ENCODE measurements at regions not wholly inside any gene's neighbourhood (a gene's known extent, or its start where the extent isn't known, plus 50 kb on each side); places are given as distances from the start of the nearest gene placed in this dataset.

GRCh38 chr2:83654091-83654611 lies 804.9 kb downstream of the SUCLG1 start:
- DNase-seq (ENCODE audit: low read depth in 2 of 2) = no peak

GRCh38 chr2:83650898-83651297 lies 808.2 kb downstream of the SUCLG1 start:
- no peak for DNase-seq (ENCODE audit: low read depth in 2 of 2)

DNA sequence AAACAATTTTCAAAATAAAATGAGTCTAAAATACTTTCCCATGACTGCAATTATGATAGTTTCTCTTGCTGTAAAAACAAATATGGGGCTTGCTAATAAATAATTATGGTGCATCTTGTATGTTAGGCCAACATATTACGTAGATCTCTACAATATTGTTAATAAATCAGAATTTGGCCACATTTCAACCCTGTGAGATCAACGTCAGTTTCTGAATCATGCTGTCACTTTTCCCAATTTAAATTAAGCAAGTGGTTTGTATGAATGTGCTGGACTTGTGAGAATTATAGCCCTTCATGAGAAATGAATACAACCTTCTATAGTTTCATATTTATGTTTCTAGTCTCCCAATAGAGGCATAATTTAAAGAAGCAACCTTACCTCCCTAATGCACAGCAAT lies 808.9 kb downstream of the SUCLG1 start:
- DNase-seq (ENCODE audit: low read depth in 2 of 2) = no peak

- no peak for DNase-seq (ENCODE audit: low read depth in 2 of 2)
Measured at GRCh38 chr2:83640506-83640905, 818.6 kb downstream of the SUCLG1 start.

GRCh38 chr2:83633423-83633822 lies 825.7 kb downstream of the SUCLG1 start:
- no peak for DNase-seq (ENCODE audit: low read depth in 2 of 2)

GRCh38 chr2:83630351-83630750 lies 828.7 kb downstream of the SUCLG1 start:
- DNase-seq (ENCODE audit: low read depth in 2 of 2) = no peak

GRCh38 chr2:83615511-83615910 lies 843.6 kb downstream of the SUCLG1 start:
- no peak for DNase-seq (ENCODE audit: low read depth in 2 of 2)

DNA sequence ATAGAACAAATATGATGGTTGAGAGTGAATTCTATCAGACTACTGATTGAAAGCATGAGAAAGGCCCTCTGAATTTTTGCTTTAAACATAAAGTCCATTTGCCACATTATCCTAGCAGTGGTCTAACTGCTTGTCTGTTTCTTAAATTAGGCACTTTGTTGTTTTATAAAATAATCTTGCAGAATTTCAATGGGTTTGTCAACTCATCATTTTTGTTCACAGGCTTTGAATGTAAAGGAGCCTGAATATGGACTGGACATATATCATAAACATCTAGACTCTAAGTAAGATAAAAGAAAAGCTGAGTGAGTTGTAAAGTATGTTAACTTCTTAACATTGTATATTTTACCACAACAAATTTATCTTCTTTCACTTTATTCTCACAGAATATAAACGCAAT lies 845.9 kb downstream of the SUCLG1 start:
- no peak for DNase-seq (ENCODE audit: low read depth in 2 of 2)

DNA sequence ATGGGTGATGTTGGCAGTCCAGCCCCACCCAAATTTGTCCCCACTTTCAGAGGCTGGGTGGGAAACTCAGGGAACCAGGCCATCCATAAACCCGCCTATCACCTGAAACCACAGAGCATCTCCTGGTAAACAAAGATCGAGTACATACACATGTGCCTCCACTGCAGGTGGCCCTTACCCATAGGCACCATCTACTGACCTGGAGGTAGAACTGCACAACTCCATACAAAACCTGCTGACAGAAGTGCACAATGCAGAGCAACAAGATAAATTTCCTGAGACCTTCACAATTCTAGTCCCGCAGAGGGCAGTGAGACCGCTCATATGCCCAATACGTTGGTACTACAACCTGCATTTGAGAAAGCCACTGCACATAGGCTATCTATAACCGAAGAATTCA lies 856.3 kb downstream of the SUCLG1 start:
- no peak for DNase-seq (ENCODE audit: low read depth in 2 of 2)

DNA sequence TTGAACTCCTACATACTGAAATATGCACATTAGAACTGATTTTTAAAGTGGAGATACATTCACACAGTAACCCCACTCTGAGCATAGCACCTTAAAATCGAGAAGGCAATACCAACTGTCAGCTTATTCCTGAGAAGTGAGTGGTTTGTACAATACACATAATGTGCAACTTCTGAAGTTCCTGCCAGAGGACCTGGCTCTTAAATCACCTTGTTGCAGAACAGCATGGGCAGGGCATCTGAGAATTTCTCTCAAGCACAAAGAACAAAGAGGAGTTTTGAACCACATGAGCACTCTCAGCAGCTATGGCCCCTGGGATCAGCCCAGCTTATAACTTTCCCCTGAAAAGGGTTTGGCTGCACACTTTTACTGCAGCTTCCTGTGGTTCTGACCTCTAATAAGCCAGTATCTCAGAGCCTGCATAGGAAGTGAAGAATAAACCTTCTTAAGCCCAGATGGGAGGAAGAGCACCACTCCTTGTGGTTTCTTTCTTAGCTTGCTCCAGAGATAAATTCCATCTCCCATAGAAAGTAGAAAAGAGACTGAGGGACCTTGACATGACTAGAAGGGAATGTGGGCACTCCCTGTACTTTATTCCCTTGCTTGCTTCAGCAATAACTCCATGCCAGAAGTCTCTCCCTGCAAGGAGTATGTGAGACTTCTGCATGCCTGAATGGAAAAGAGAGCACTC lies 862.3 kb downstream of the SUCLG1 start:
- DNase-seq (ENCODE audit: low read depth in 2 of 2) = no peak

DNA sequence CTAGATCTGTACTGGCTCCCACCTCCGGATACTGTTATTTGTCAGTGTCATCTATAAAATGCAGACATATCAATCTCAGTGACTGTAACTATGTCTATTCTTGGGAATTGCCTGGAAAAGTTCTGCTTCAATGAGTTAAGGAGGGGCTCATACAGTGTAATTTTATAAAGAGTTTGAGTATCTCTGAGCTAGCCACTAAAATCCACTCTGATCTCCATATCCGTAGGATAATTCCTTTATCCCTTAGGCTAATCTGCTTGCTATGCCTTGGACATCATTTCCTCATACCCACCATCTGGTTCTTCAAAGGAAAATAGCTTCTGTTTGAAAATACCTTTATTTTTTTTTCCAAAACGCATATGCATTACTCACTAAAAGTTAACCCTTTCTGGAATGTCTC lies 863.2 kb downstream of the SUCLG1 start:
- no peak for DNase-seq (ENCODE audit: low read depth in 2 of 2)

- DNase-seq (ENCODE audit: low read depth in 2 of 2) = no peak
Measured at GRCh38 chr2:83595121-83595690, 863.9 kb downstream of the SUCLG1 start.

- DNase-seq (ENCODE audit: low read depth in 2 of 2) = no peak
Measured at GRCh38 chr2:83594241-83595120, 864.6 kb downstream of the SUCLG1 start.

- no peak for DNase-seq (ENCODE audit: low read depth in 2 of 2)
Measured at GRCh38 chr2:83587309-83587708, 871.8 kb downstream of the SUCLG1 start.

GRCh38 chr2:83585250-83585649 lies 873.8 kb downstream of the SUCLG1 start:
- no peak for DNase-seq (ENCODE audit: low read depth in 2 of 2)

GRCh38 chr2:83584672-83585071 lies 874.4 kb downstream of the SUCLG1 start:
- no peak for DNase-seq (ENCODE audit: low read depth in 2 of 2)

GRCh38 chr2:83582589-83582988 lies 876.5 kb downstream of the SUCLG1 start:
- no peak for DNase-seq (ENCODE audit: low read depth in 2 of 2)

DNA sequence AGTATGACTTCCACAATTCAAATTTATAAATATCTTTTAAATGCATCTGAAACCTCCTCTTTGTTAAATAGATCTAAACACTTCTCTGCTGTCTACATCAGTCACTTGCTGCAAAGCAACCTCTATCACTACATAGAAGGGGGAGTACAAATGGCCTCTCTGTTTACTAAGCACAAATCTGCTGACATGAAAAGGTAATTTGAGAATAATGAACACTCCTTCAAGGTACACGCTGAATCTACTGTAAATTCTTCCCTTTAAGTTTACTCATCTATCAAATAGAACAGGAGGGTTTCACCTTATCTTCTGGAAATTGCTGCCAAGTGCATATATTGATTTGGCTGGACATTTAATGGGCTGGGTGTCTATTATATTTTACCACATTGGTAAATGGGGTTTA lies 879.6 kb downstream of the SUCLG1 start:
- no peak for DNase-seq (ENCODE audit: low read depth in 2 of 2)

- no peak for DNase-seq (ENCODE audit: low read depth in 2 of 2)
Measured at GRCh38 chr2:83578405-83578804, 880.7 kb downstream of the SUCLG1 start.

- DNase-seq (ENCODE audit: low read depth in 2 of 2) = no peak
Measured at GRCh38 chr2:83574614-83575013, 884.5 kb downstream of the SUCLG1 start.

- no peak for DNase-seq (ENCODE audit: low read depth in 2 of 2)
Measured at GRCh38 chr2:83573060-83573459, 886.0 kb downstream of the SUCLG1 start.

DNA sequence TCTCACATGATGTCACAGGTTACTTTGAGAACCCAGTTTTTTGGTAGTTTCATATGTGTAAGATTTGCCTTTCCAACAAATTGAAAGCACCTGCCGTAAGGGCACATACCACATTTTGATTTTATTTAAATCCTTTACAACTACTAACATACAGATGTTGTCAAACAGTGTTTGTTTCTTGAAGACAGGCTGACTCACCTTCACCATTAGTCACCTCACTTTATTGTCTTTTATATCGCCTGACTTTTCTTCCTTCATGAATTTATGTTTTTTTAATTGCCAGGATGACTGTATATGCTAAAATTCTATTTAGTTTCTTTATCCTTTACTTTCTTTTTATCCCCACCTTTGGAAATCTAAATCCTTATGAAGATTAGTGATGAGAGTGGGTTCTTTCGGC lies 886.7 kb downstream of the SUCLG1 start:
- no peak for DNase-seq (ENCODE audit: low read depth in 2 of 2)

DNA sequence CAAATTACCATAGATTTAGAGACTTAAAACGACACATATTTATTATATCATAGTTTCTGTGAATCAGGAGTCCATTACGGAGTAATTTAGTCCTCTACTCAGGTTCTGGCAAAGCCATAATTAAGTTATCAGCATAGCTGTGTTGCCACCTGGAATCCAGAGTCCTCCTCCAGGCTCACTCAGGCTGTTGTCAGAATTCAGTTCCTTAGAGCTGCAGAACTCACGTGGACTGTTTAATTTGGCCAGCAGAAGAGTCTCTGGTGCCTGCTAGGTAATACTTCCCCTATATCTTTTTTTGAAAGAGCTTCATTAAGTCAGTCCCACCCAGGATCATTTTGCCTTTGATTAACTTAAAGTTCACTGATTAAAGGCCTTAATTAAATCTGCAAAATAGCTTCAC lies 891.5 kb downstream of the SUCLG1 start:
- no peak for DNase-seq (ENCODE audit: low read depth in 2 of 2)
